HG02852 (cell line): ENCODE measurements at regions not wholly inside any gene's neighbourhood (a gene's known extent, or its start where the extent isn't known, plus 50 kb on each side); places are given as distances from the start of the nearest gene placed in this dataset.
"Not testable (repeated sequence)": the region's sequence is repeated elsewhere in the genome, so short reads cannot be mapped to it uniquely, and the experiment has no call there.

ENCODE experiments used
- ATAC-seq: cut with Tn5 transposase; IDR thresholded peaks from one replicate; pipeline ENCODE4 v1.9.1; 2021; ENCODE audit warnings: mild to moderate bottlenecking, moderate library complexity; ENCODE audit not compliant: unreplicated experiment

GRCh38 chr21:15454931-15455330 lies 274.9 kb upstream of the USP25 start:
- not testable (repeated sequence) for ATAC-seq

- no peak for ATAC-seq
Measured at GRCh38 chr21:15455819-15456462, 273.8 kb upstream of the USP25 start.

- no peak for ATAC-seq
Measured at GRCh38 chr21:15457965-15458364, 271.8 kb upstream of the USP25 start.

- no peak for ATAC-seq
Measured at GRCh38 chr21:15462092-15462491, 267.7 kb upstream of the USP25 start.

GRCh38 chr21:15466329-15466728 lies 263.5 kb upstream of the USP25 start:
- ATAC-seq: no peak

- ATAC-seq: no peak
Measured at GRCh38 chr21:15468368-15468767, 261.4 kb upstream of the USP25 start.

- ATAC-seq: no peak
Measured at GRCh38 chr21:15472108-15473040, 257.4 kb upstream of the USP25 start.

GRCh38 chr21:15477773-15478172 lies 252.0 kb upstream of the USP25 start:
- not testable (repeated sequence) for ATAC-seq

- no peak for ATAC-seq
Measured at GRCh38 chr21:15480160-15480559, 249.6 kb upstream of the USP25 start.

GRCh38 chr21:15483138-15483780 lies 246.5 kb upstream of the USP25 start:
- ATAC-seq: peak; percentile 98

GRCh38 chr21:15486460-15487195 lies 243.2 kb upstream of the USP25 start:
- no peak for ATAC-seq

- no peak for ATAC-seq
Measured at GRCh38 chr21:15487196-15487550, 242.6 kb upstream of the USP25 start.

- no peak for ATAC-seq
Measured at GRCh38 chr21:15491100-15491499, 238.7 kb upstream of the USP25 start.

- no peak for ATAC-seq
Measured at GRCh38 chr21:15493646-15494045, 236.1 kb upstream of the USP25 start.

- ATAC-seq: no peak
Measured at GRCh38 chr21:15494481-15494880, 235.3 kb upstream of the USP25 start.

GRCh38 chr21:15495965-15496364 lies 233.8 kb upstream of the USP25 start:
- ATAC-seq: no peak

- ATAC-seq: no peak
Measured at GRCh38 chr21:15496911-15497310, 232.9 kb upstream of the USP25 start.

GRCh38 chr21:15498455-15498854 lies 231.3 kb upstream of the USP25 start:
- no peak for ATAC-seq

GRCh38 chr21:15506086-15506485 lies 223.7 kb upstream of the USP25 start:
- ATAC-seq: no peak

- ATAC-seq: no peak
Measured at GRCh38 chr21:15508554-15508953, 221.2 kb upstream of the USP25 start.
